ENCODE measurements at regions not wholly inside any gene's neighbourhood (a gene's known extent, or its start where the extent isn't known, plus 50 kb on each side); places are given as distances from the start of the nearest gene placed in this dataset.
A peak's percentile ranks its signal among the peaks of the same experiment; 100 is the strongest.

DNA sequence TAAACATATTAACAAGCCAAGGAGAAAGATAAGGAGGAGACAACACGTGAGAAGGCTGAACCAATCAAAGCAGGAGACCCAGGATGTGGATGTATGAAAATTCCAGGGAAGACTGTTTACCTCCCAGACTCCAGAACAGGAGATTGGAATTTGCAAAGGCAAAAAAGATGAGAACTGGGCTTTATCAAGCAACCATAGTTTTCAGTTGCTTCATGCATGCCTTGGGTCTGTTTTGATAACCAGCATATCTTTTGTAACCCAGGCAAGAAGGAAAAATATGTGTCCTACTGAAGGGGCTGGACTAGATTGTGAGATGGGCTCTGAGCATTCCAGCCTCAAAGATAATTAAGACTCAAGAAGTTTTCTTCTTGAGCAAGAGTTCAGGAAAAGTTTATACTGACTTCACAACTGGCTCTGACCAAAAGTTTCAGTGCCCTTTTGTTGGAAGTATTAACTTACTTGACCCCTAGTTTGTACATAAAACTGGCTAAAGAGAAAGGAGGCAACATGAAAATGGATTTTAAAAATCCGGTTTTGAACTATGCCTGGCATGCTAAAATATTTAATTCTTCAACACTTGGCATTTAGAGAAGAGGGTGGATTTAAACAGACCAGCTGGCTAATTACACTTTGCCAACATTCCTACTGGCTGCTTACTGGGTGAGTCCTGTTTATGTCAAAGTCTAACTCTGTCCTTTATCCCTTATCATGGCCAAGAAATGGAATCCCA lies 79.3 kb upstream of the CD28 start:
- intact Hi-C loops (cut with DNase I; ENCODE audit: low total_unique reads): no loop called here
- no peak for DNase-seq
- WGBS, 2 donors: 45 to 47% methylated on average over 2 of the region's 2 CpGs

GRCh38 chr2:203629699-203630098 lies 76.7 kb upstream of the CD28 start:
- intact Hi-C loops (cut with DNase I; ENCODE audit: low total_unique reads): no loop called here
- no peaks in the 10 kb centered on the region for H3K9me3 ChIP-seq
- no peaks in the 10 kb centered on the region for H3K4me1 ChIP-seq
- no peak overlapping the region for H3K27ac ChIP-seq
- no peak overlapping the region for H3K4me3 ChIP-seq
- H3K27me3 ChIP-seq: no peaks in the 10 kb centered on the region
- DNase-seq: no peak
- no peaks in the 10 kb centered on the region for H3K36me3 ChIP-seq (ENCODE audit: low read depth, missing control alignments)
- WGBS, 2 donors: 96 to 97% methylated on average over 2 of the region's 2 CpGs
- TF ChIP-seq POLR2A (IDR thresholded peaks at IDR 0.05): no peak
- no peak for TF ChIP-seq CTCF (IDR thresholded peaks at IDR 0.05)

More for the DNA sequence above, 79.3 kb upstream of the CD28 start:
- H3K27ac ChIP-seq: no peak overlapping the region
- H3K36me3 ChIP-seq (ENCODE audit: low read depth, missing control alignments): no peaks in the 10 kb centered on the region
- H3K4me3 ChIP-seq: no peak overlapping the region
- no peaks in the 10 kb centered on the region for H3K9me3 ChIP-seq
- no peaks in the 10 kb centered on the region for H3K4me1 ChIP-seq
- no peaks in the 10 kb centered on the region for H3K27me3 ChIP-seq
- TF ChIP-seq POLR2A (IDR thresholded peaks at IDR 0.05) (no peak), CTCF (IDR thresholded peaks at IDR 0.05) (no peak)

DNA sequence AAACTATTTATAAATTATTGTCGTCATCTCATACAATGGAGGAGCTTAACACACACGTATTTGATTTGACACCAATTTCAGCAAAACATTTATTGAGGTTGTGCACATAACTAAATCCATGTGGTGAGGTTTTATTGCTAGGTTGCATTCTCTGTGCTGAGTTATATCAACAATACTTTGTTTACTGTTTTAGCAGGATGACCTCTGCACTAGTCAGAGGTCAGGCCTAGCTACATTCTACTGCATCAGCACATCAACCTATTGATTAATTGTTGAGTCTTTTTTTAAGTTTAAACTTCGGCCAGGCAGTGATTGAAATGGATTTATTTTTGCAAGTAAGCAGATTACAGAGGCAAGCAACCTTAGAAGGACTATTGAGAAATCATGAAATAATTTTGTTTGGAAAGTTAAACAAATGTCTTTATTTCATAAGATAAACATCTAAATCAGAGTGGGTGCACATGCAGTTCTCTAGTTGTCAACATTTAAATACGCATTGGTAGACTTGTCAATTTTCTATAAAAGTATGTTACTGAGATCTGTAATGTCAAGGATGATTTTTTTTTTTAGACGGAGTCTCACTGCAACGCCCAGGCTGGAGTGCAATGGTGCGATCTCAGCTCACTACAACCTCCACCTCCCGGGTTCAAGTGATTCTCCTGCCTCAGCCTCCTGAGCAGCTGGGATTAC lies 75.2 kb upstream of the CD28 start:
- no peaks in the 10 kb centered on the region for H3K36me3 ChIP-seq (ENCODE audit: low read depth, missing control alignments)
- no peak overlapping the region for H3K4me3 ChIP-seq
- H3K4me1 ChIP-seq: peaks cover 1% of the 10 kb centered on the region
- no peak for DNase-seq
- TF ChIP-seq POLR2A (IDR thresholded peaks at IDR 0.05) (no peak), CTCF (IDR thresholded peaks at IDR 0.05) (no peak)
- no peak overlapping the region for H3K27ac ChIP-seq
- H3K9me3 ChIP-seq: no peaks in the 10 kb centered on the region
- 84 to 88% methylated on average over 8 of the region's 8 CpGs for WGBS, 2 donors
- intact Hi-C loops (cut with DNase I; ENCODE audit: low total_unique reads): no loop called here
- H3K27me3 ChIP-seq: no peaks in the 10 kb centered on the region

- Histone ChIP-seq H3K27ac (peak overlapping the region; percentile 50 to 63), H3K36me3 (ENCODE audit: low read depth, missing control alignments) (no peaks in the 10 kb centered on the region), H3K27me3 (no peaks in the 10 kb centered on the region), H3K9me3 (no peaks in the 10 kb centered on the region), H3K4me3 (no peak overlapping the region), H3K4me1 (peaks cover 23% of the 10 kb centered on the region)
- WGBS, 2 donors: 44 to 47% methylated on average over 3 of the region's 3 CpGs
- peak; percentile 88 for DNase-seq
- TF ChIP-seq POLR2A (IDR thresholded peaks at IDR 0.05) (no peak), CTCF (IDR thresholded peaks at IDR 0.05) (no peak)
- intact Hi-C loops (cut with DNase I; ENCODE audit: low total_unique reads): no loop called here
These were observed 69.6 kb upstream of the CD28 start for GRCh38 chr2:203636588-203637470.

Measured in testis (tissue), 2 donors.